ENCODE measurements at regions not wholly inside any gene's neighbourhood (a gene's known extent, or its start where the extent isn't known, plus 50 kb on each side); places are given as distances from the start of the nearest gene placed in this dataset.

- Histone ChIP-seq H3K27ac (no peak overlapping the region), H3K27me3 (no peaks in the 10 kb centered on the region), H3K4me3 (no peak overlapping the region), H3K36me3 (no peaks in the 10 kb centered on the region), H3K9me3 (no peaks in the 10 kb centered on the region), H3K4me1 (peaks cover 0 to 13% (median 3%) of the 10 kb centered on the region in 4 donors)
- intact Hi-C loops (cut with DNase I; ENCODE audit: low total_unique reads) = no loop called here
- DNase-seq = no peak
- TF ChIP-seq POLR2A (IDR thresholded peaks at IDR 0.05) (no peak), POLR2AphosphoS5 (IDR thresholded peaks at IDR 0.05) (no peak), EP300 (IDR thresholded peaks at IDR 0.05) (no peak)
- TF ChIP-seq, protein P1, sequence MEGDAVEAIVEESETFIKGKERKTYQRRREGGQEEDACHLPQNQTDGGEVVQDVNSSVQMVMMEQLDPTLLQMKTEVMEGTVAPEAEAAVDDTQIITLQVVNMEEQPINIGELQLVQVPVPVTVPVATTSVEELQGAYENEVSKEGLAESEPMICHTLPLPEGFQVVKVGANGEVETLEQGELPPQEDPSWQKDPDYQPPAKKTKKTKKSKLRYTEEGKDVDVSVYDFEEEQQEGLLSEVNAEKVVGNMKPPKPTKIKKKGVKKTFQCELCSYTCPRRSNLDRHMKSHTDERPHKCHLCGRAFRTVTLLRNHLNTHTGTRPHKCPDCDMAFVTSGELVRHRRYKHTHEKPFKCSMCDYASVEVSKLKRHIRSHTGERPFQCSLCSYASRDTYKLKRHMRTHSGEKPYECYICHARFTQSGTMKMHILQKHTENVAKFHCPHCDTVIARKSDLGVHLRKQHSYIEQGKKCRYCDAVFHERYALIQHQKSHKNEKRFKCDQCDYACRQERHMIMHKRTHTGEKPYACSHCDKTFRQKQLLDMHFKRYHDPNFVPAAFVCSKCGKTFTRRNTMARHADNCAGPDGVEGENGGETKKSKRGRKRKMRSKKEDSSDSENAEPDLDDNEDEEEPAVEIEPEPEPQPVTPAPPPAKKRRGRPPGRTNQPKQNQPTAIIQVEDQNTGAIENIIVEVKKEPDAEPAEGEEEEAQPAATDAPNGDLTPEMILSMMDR (IDR thresholded peaks at IDR 0.05) = no peak
- WGBS, 5 donors = 41 to 70% (median 66%) methylated on average over 4 of the region's 4 CpGs
Observed at GRCh38 chr17:12566291-12566690, 99.4 kb upstream of the MYOCD start.

DNA sequence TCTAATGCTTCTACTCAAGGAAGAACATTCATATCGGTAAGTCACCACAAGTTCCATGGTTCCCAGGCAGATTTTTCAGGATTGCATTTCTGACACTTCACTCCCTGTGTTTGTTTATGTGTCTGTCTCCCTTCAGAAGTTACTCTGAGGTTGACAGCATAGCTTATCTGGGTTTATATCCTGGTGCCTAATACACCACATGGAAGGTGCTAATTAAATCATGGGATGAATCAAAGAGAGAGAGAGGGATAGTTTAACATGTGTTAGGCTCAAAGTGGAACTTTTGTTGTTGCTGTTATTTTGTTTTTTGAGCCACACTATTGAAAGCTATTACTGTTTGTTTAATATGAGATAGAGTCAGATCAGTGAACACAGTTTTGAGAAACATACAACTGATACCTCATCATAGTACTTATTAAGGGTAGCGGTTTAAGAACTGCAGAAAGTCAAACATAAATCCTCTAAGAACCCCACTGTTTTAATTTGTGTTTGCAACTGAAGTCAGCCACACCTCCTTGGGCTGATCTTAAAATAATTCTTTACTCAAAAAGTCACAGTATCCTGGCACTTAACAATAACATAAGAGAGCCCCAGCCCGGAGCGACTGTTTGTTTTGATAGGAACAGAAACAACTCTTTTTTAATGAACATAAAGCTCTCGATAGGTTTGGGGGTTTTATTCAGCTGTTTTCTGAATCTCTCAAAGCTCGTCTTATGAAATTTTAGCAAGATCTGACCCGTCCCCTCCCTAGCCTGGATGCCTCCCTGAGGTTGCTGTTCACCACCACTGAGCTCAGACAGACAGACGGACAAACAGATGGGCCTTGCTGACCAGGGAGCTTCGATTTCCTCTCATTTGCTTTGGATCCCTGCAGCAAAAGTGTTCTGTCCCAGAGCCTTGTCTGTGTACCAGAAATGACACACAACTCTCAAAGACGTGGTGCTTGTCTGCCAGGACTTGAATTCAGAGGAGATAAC lies 98.3 kb upstream of the MYOCD start:
- Histone ChIP-seq H3K27ac (no peak overlapping the region), H3K27me3 (no peaks in the 10 kb centered on the region), H3K9me3 (no peaks in the 10 kb centered on the region), H3K36me3 (no peaks in the 10 kb centered on the region), H3K4me3 (no peak overlapping the region), H3K4me1 (peaks cover 0 to 13% (median 3%) of the 10 kb centered on the region in 4 donors)
- no peak for DNase-seq
- intact Hi-C loops (cut with DNase I; ENCODE audit: low total_unique reads) = no loop called here
- WGBS, 5 donors = 46 to 56% (median 51%) methylated on average over 9 to 10 of the region's 10 CpGs
- TF ChIP-seq, protein P1 (IDR thresholded peaks at IDR 0.05) = no peak
- TF ChIP-seq EP300 (IDR thresholded peaks at IDR 0.05) = no peak
- no peak for TF ChIP-seq POLR2AphosphoS5 (IDR thresholded peaks at IDR 0.05)
- TF ChIP-seq POLR2A (IDR thresholded peaks at IDR 0.05) = no peak

DNA sequence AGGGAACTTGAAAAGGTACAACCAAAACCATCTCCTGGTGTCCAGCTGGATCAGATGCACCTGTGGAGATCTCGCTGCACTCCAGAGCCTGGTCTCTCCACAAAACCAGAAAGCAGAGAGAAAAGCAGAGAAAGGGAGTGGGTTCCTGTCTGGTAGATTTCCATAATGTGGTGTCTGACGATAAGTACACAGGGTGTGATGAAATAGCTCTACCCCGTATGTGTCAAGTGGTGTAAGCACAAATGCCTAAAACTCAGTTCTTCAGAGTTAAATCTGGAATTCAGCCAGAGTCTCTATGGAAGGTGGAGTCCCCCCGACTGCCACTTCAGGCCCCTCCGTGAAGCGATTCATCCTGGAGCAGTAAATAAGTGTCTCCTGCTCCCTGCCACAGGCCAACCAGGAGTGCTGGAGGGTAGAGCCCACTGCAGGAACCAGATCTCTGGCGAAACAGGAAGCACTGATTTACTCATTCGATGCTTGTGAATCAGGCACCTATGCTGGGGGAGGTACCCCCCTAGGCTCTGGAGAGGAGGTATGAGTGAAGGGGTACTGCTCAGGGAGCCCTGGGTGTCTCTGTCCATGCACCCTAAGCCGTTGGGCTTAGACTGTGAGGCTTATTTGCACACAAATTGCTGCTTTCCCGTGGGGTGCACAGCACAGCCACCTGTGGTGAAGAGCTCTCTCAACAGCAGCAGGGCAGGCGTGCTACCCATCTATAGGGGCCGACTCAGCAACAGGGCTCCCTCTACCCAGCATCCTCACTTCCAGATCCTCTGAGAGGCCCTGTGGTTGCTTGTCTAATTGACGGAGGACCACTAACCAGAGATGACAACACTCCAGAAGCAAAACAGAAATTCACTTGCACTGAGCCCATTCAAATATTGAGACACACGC lies 97.1 kb upstream of the MYOCD start:
- DNase-seq = no peak
- H3K27ac ChIP-seq = no peak overlapping the region
- intact Hi-C loops (cut with DNase I; ENCODE audit: low total_unique reads) = no loop called here
- no peaks in the 10 kb centered on the region for H3K9me3 ChIP-seq
- H3K36me3 ChIP-seq = no peaks in the 10 kb centered on the region
- 65 to 72% (median 67%) methylated on average over 12 to 14 of the region's 14 CpGs for WGBS, 5 donors
- H3K4me3 ChIP-seq = no peak overlapping the region
- TF ChIP-seq POLR2A (IDR thresholded peaks at IDR 0.05) = no peak
- no peak for TF ChIP-seq EP300 (IDR thresholded peaks at IDR 0.05)
- TF ChIP-seq, protein P1 (IDR thresholded peaks at IDR 0.05) = no peak
- no peak for TF ChIP-seq POLR2AphosphoS5 (IDR thresholded peaks at IDR 0.05)
- no peaks in the 10 kb centered on the region for H3K27me3 ChIP-seq
- H3K4me1 ChIP-seq = peaks cover 0 to 13% (median 3%) of the 10 kb centered on the region in 4 donors

DNA sequence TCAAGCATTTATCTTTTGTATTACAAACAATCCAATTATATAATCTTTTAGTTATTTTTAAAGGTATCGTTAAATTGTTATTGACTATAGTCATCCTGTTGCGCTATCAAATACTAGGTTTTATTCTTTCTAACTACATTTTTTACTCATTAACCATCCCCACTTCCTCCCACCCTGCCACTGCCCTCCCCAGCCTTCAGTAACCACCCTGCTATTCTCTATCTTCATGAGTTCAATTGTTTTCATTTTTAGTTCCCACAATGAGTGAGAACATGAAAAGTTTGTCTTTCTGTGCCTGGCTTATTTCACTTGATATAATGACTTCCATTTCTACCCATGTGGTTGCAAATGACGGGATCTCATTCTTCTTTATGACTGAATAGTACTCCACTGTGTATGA lies 94.1 kb upstream of the MYOCD start:
- Histone ChIP-seq H3K36me3 (no peaks in the 10 kb centered on the region), H3K4me1 (peaks cover 0 to 13% (median 3%) of the 10 kb centered on the region in 4 donors), H3K9me3 (no peaks in the 10 kb centered on the region), H3K27me3 (no peaks in the 10 kb centered on the region), H3K27ac (no peak overlapping the region), H3K4me3 (no peak overlapping the region)
- DNase-seq = no peak
- WGBS, 5 donors = 93 to 97% (median 95%) methylated on average over 3 of the region's 3 CpGs
- no peak for TF ChIP-seq EP300 (IDR thresholded peaks at IDR 0.05)
- intact Hi-C loops (cut with DNase I; ENCODE audit: low total_unique reads) = no loop called here
